ENCODE measurements at regions not wholly inside any gene's neighbourhood (a gene's known extent, or its start where the extent isn't known, plus 50 kb on each side); places are given as distances from the start of the nearest gene placed in this dataset.

DNA sequence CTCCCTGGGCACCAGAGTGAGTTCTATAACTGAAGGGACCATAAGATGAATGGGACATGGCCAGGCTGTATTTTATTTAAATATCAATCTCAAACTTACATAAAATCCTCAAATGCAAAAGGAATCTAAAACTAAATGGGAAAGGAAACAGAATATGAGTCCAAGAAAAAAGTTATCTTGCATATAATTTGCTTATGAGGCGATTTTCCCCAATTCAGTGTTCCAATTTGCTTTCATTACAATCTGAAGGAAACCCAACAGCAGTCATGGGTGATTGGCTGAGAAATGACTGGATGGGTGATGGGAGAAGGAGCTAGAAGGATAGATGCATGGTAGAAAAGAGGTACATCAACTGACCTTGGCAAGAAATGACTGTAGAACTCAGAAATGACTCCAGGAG lies 511.3 kb upstream of the TENM3 start:
- Histone ChIP-seq H3K4me3 (ENCODE audit: low read depth, low read length) (no peak overlapping the region), H3K36me3 (ENCODE audit: control insufficient read depth, insufficient read depth, low read length) (no peaks in the 10 kb centered on the region), H3K27ac (ENCODE audit: insufficient read depth, low read length, poor library complexity, severe bottlenecking) (no peak overlapping the region), H3K9me3 (ENCODE audit: control insufficient read depth in 2 of 2, low read length in 2 of 2) (no peaks in the 10 kb centered on the region), H3K4me1 (ENCODE audit: control insufficient read depth, insufficient read depth, low read length, poor library complexity, severe bottlenecking) (no peaks in the 10 kb centered on the region), H3K27me3 (ENCODE audit: control insufficient read depth, insufficient read depth, low read length) (no peaks in the 10 kb centered on the region)
- Mint-ChIP-seq H3K36me3 (no peaks in the 10 kb centered on the region), H3K27ac (no peak overlapping the region), H3K9me3 (peaks cover under 1 to 22% (median 8%) of the 10 kb centered on the region in 7 donors), H3K4me3 (no peak overlapping the region), H3K4me1 (no peaks in the 10 kb centered on the region), H3K27me3 (no peaks in the 10 kb centered on the region)
- DNase-seq (no peak), ATAC-seq (ENCODE audit: low read depth in 2 of 2) (no peak)

DNA sequence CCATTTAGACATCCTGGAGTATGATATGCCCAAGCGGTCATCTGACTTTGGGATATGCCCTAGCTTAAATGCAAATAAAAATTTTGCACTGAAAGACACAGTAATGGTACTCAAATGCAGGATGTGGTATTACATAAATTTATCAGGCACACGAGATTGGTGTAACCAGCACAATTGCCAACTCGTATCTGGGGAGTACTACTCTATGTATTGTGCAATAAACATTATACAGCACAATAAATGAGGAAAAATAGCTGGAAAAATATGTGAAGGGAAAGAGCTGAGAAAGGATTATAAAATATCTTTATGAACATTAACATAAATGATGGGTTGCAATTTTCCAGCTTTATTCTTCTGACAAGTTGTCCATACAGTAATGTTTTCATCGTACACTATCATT lies 505.5 kb upstream of the TENM3 start:
- H3K4me3 ChIP-seq (ENCODE audit: low read depth, low read length): no peak overlapping the region
- H3K27ac ChIP-seq (ENCODE audit: insufficient read depth, low read length, poor library complexity, severe bottlenecking): no peak overlapping the region
- ATAC-seq (ENCODE audit: low read depth in 2 of 2) (no peak), DNase-seq (no peak)
- H3K27me3 ChIP-seq (ENCODE audit: control insufficient read depth, insufficient read depth, low read length): no peaks in the 10 kb centered on the region
- Mint-ChIP-seq H3K9me3 (peaks cover 0 to 23% (median 3%) of the 10 kb centered on the region in 7 donors), H3K27ac (no peak overlapping the region), H3K4me3 (no peak overlapping the region), H3K27me3 (no peaks in the 10 kb centered on the region), H3K4me1 (no peaks in the 10 kb centered on the region), H3K36me3 (no peaks in the 10 kb centered on the region)
- H3K9me3 ChIP-seq (ENCODE audit: control insufficient read depth in 2 of 2, low read length in 2 of 2): no peaks in the 10 kb centered on the region
- H3K36me3 ChIP-seq (ENCODE audit: control insufficient read depth, insufficient read depth, low read length): no peaks in the 10 kb centered on the region
- no peaks in the 10 kb centered on the region for H3K4me1 ChIP-seq (ENCODE audit: control insufficient read depth, insufficient read depth, low read length, poor library complexity, severe bottlenecking)

GRCh38 chr4:181739031-181739430 lies 504.2 kb upstream of the TENM3 start:
- ATAC-seq (ENCODE audit: low read depth in 2 of 2): no peak
- peaks cover 4% of the 10 kb centered on the region for H3K27me3 Mint-ChIP-seq
- H3K4me1 Mint-ChIP-seq: no peaks in the 10 kb centered on the region
- Histone ChIP-seq H3K4me3 (ENCODE audit: low read depth, low read length) (no peak overlapping the region), H3K9me3 (ENCODE audit: control insufficient read depth in 2 of 2, low read length in 2 of 2) (no peaks in the 10 kb centered on the region), H3K27ac (ENCODE audit: insufficient read depth, low read length, poor library complexity, severe bottlenecking) (no peak overlapping the region), H3K36me3 (ENCODE audit: control insufficient read depth, insufficient read depth, low read length) (no peaks in the 10 kb centered on the region), H3K4me1 (ENCODE audit: control insufficient read depth, insufficient read depth, low read length, poor library complexity, severe bottlenecking) (no peaks in the 10 kb centered on the region), H3K27me3 (ENCODE audit: control insufficient read depth, insufficient read depth, low read length) (no peaks in the 10 kb centered on the region)
- no peak for DNase-seq
- H3K27ac Mint-ChIP-seq: no peak overlapping the region
- H3K9me3 Mint-ChIP-seq: peaks cover 0 to 19% (median 3%) of the 10 kb centered on the region in 7 donors
- H3K36me3 Mint-ChIP-seq: no peaks in the 10 kb centered on the region
- H3K4me3 Mint-ChIP-seq: no peak overlapping the region

DNA sequence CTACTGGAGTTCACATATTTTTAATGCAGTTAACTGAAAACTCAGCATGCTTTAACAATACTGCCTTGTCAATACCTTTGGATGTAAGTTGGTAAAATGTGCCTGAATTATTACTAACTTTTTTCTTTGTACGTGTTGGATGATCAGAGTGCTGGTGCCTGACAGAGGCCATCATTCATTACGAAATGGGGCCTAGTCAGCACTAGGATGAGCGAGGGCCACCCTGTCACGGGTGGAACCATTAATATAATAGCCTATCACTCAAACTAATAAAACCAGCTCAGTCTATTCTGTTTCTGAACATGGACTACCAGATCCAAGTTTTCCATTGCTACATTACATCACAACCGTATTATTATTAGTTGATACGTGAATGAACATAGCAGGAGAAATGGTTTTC lies 501.7 kb upstream of the TENM3 start:
- no peak overlapping the region for H3K4me3 Mint-ChIP-seq
- H3K9me3 ChIP-seq (ENCODE audit: control insufficient read depth in 2 of 2, low read length in 2 of 2): no peaks in the 10 kb centered on the region
- H3K4me1 ChIP-seq (ENCODE audit: control insufficient read depth, insufficient read depth, low read length, poor library complexity, severe bottlenecking): no peaks in the 10 kb centered on the region

DNA sequence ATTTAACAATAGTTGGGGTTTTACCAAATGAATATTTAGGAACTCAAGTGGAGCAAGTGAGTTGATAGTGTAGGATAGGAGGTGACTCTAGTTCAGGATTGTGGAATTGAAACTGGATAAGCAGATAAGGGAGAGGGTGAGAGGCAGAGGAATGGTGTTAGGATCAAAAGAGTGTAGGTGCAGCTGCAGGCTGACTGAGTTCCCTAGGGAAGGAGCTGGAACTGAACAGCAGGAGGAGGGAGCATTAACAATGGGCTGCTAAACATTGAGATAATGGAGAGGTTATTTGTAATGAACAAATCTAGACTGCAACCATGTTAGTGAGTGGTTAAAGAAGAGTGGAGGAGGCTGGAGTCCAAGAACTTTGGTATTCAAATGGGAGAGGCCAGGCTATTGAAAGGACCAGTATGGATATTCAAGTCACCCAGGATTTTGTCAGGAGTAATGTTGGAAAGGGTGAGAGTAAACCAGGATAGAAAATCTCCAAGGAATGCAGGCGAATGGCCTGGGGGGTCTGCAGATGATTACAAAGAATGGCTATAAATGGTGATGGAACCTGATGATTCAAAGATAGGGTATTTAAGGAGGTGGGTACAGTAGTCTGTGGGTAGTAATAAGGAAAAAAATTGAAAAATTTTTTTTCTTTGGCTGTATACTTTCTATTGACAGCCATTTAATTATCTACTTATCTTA lies 497.1 kb upstream of the TENM3 start:
- no peak overlapping the region for H3K27ac Mint-ChIP-seq
- DNase-seq (no peak), ATAC-seq (ENCODE audit: low read depth in 2 of 2) (no peak)
- no peaks in the 10 kb centered on the region for H3K36me3 Mint-ChIP-seq
- Histone ChIP-seq H3K9me3 (ENCODE audit: control insufficient read depth in 2 of 2, low read length in 2 of 2) (no peaks in the 10 kb centered on the region), H3K36me3 (ENCODE audit: control insufficient read depth, insufficient read depth, low read length) (no peaks in the 10 kb centered on the region), H3K27ac (ENCODE audit: insufficient read depth, low read length, poor library complexity, severe bottlenecking) (no peak overlapping the region), H3K27me3 (ENCODE audit: control insufficient read depth, insufficient read depth, low read length) (no peaks in the 10 kb centered on the region), H3K4me3 (ENCODE audit: low read depth, low read length) (no peak overlapping the region), H3K4me1 (ENCODE audit: control insufficient read depth, insufficient read depth, low read length, poor library complexity, severe bottlenecking) (no peaks in the 10 kb centered on the region)
- peaks cover 4% of the 10 kb centered on the region for H3K27me3 Mint-ChIP-seq
- H3K4me3 Mint-ChIP-seq: no peak overlapping the region
- H3K4me1 Mint-ChIP-seq: no peaks in the 10 kb centered on the region
- H3K9me3 Mint-ChIP-seq: peaks cover 0 to 5% (median 1%) of the 10 kb centered on the region in 7 donors

More for the DNA sequence above, 501.7 kb upstream of the TENM3 start:
- H3K36me3 Mint-ChIP-seq: no peaks in the 10 kb centered on the region
- peaks cover 4% of the 10 kb centered on the region for H3K27me3 Mint-ChIP-seq
- ATAC-seq (ENCODE audit: low read depth in 2 of 2): no peak
- Histone ChIP-seq H3K4me3 (ENCODE audit: low read depth, low read length) (no peak overlapping the region), H3K27me3 (ENCODE audit: control insufficient read depth, insufficient read depth, low read length) (no peaks in the 10 kb centered on the region), H3K36me3 (ENCODE audit: control insufficient read depth, insufficient read depth, low read length) (no peaks in the 10 kb centered on the region), H3K27ac (ENCODE audit: insufficient read depth, low read length, poor library complexity, severe bottlenecking) (no peak overlapping the region)
- H3K4me1 Mint-ChIP-seq: no peaks in the 10 kb centered on the region
- no peak overlapping the region for H3K27ac Mint-ChIP-seq
- peaks cover 0 to 18% (median 3%) of the 10 kb centered on the region in 7 donors for H3K9me3 Mint-ChIP-seq
- DNase-seq: no peak

DNA sequence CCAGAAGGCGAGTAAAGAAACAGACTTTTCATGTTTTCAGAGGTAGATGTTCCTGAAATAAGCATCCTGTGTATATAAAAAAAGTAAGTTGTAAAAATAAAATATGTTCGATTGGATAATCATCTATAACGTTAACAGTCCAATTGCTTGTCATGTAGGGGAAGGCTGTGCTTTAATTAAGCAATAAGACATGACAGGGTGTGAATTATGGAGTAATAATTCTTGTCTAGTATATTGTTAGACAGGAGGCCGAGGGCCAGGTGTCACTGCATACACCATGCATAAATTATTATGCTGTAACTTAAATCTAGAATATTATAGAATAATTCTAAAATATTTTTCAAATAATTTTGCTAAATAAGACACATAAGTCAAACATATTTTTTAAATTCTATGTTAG lies 494.6 kb upstream of the TENM3 start:
- H3K9me3 ChIP-seq (ENCODE audit: control insufficient read depth in 2 of 2, low read length in 2 of 2): no peaks in the 10 kb centered on the region
- ATAC-seq (ENCODE audit: low read depth in 2 of 2) (no peak), DNase-seq (no peak)
- Mint-ChIP-seq H3K27ac (no peak overlapping the region), H3K9me3 (peaks cover 0 to 11% (median 1%) of the 10 kb centered on the region in 7 donors), H3K4me1 (no peaks in the 10 kb centered on the region), H3K4me3 (no peak overlapping the region), H3K36me3 (no peaks in the 10 kb centered on the region), H3K27me3 (no peaks in the 10 kb centered on the region)
- no peaks in the 10 kb centered on the region for H3K4me1 ChIP-seq (ENCODE audit: control insufficient read depth, insufficient read depth, low read length, poor library complexity, severe bottlenecking)
- no peak overlapping the region for H3K27ac ChIP-seq (ENCODE audit: insufficient read depth, low read length, poor library complexity, severe bottlenecking)
- H3K27me3 ChIP-seq (ENCODE audit: control insufficient read depth, insufficient read depth, low read length): no peaks in the 10 kb centered on the region
- no peaks in the 10 kb centered on the region for H3K36me3 ChIP-seq (ENCODE audit: control insufficient read depth, insufficient read depth, low read length)
- H3K4me3 ChIP-seq (ENCODE audit: low read depth, low read length): no peak overlapping the region

- H3K9me3 ChIP-seq (ENCODE audit: control insufficient read depth in 2 of 2, low read length in 2 of 2): no peaks in the 10 kb centered on the region
- no peak overlapping the region for H3K4me3 Mint-ChIP-seq
- no peaks in the 10 kb centered on the region for H3K36me3 Mint-ChIP-seq
Measured at GRCh38 chr4:181752516-181752915, 490.7 kb upstream of the TENM3 start.

GRCh38 chr4:181753207-181753606 lies 490.0 kb upstream of the TENM3 start:
- no peak overlapping the region for H3K27ac Mint-ChIP-seq

More at GRCh38 chr4:181752516-181752915, 490.7 kb upstream of the TENM3 start:
- no peaks in the 10 kb centered on the region for H3K4me1 Mint-ChIP-seq
- no peak for ATAC-seq (ENCODE audit: low read depth in 2 of 2)
- no peak overlapping the region for H3K27ac ChIP-seq (ENCODE audit: insufficient read depth, low read length, poor library complexity, severe bottlenecking)
- peaks cover 0 to 16% (median 2%) of the 10 kb centered on the region in 7 donors for H3K9me3 Mint-ChIP-seq
- no peaks in the 10 kb centered on the region for H3K4me1 ChIP-seq (ENCODE audit: control insufficient read depth, insufficient read depth, low read length, poor library complexity, severe bottlenecking)
- no peak overlapping the region for H3K4me3 ChIP-seq (ENCODE audit: low read depth, low read length)
- H3K36me3 ChIP-seq (ENCODE audit: control insufficient read depth, insufficient read depth, low read length): no peaks in the 10 kb centered on the region
- H3K27me3 Mint-ChIP-seq: no peaks in the 10 kb centered on the region
- H3K27me3 ChIP-seq (ENCODE audit: control insufficient read depth, insufficient read depth, low read length): no peaks in the 10 kb centered on the region
- H3K27ac Mint-ChIP-seq: no peak overlapping the region
- DNase-seq: no peak

More at GRCh38 chr4:181753207-181753606, 490.0 kb upstream of the TENM3 start:
- Histone ChIP-seq H3K4me3 (ENCODE audit: low read depth, low read length) (no peak overlapping the region), H3K36me3 (ENCODE audit: control insufficient read depth, insufficient read depth, low read length) (no peaks in the 10 kb centered on the region), H3K9me3 (ENCODE audit: control insufficient read depth in 2 of 2, low read length in 2 of 2) (no peaks in the 10 kb centered on the region), H3K4me1 (ENCODE audit: control insufficient read depth, insufficient read depth, low read length, poor library complexity, severe bottlenecking) (no peaks in the 10 kb centered on the region), H3K27me3 (ENCODE audit: control insufficient read depth, insufficient read depth, low read length) (no peaks in the 10 kb centered on the region), H3K27ac (ENCODE audit: insufficient read depth, low read length, poor library complexity, severe bottlenecking) (no peak overlapping the region)
- no peaks in the 10 kb centered on the region for H3K4me1 Mint-ChIP-seq
- peaks cover 0 to 16% (median 2%) of the 10 kb centered on the region in 7 donors for H3K9me3 Mint-ChIP-seq
- H3K36me3 Mint-ChIP-seq: no peaks in the 10 kb centered on the region
- DNase-seq (no peak), ATAC-seq (ENCODE audit: low read depth in 2 of 2) (no peak)
- H3K27me3 Mint-ChIP-seq: no peaks in the 10 kb centered on the region
- no peak overlapping the region for H3K4me3 Mint-ChIP-seq
